Neural cell (in vitro differentiated cells): ENCODE measurements at regions not wholly inside any gene's neighbourhood (a gene's known extent, or its start where the extent isn't known, plus 50 kb on each side); places are given as distances from the start of the nearest gene placed in this dataset.

Experiments
- H2AFZ ChIP-seq: fragments of 200-600, 300-800 bp; sonication (generic), shearing (Covaris generic); 2 replicates; pipeline ENCODE4 v1.6.0; 2014; ENCODE audit warnings: low read depth, mild to moderate bottlenecking, antibody characterized with exemption, low read length, moderate library complexity
- H3F3A ChIP-seq: fragments of 200-600 bp; shearing (Covaris generic); 2 replicates; pipeline ENCODE4 v1.6.1; 2016; ENCODE audit warnings: mild to moderate bottlenecking, moderate library complexity, mixed read lengths, antibody characterized with exemption, low read length; ENCODE audit not compliant: insufficient read depth, poor library complexity, severe bottlenecking
- H3K27ac ChIP-seq: fragments of 200-600, 300-800 bp; sonication (generic), shearing (Covaris generic); 2 replicates; pipeline ENCODE4 v1.5.1; 2014; ENCODE audit warnings: mild to moderate bottlenecking, low read length, moderate library complexity
- H3K27me3 ChIP-seq: fragments of 300-800, 200-600 bp; sonication (generic), shearing (Covaris generic); 2 replicates; pipeline ENCODE4 v1.6.0; 2014; ENCODE audit warnings: mild to moderate bottlenecking, low read depth, low read length, moderate library complexity; ENCODE audit not compliant: insufficient read depth
- H3K36me3 ChIP-seq: fragments of 300-800, 200-600 bp; sonication (generic), shearing (Covaris generic); 2 replicates; pipeline ENCODE4 v1.5.1; 2014; ENCODE audit warnings: mild to moderate bottlenecking, antibody characterized with exemption, low read length, moderate library complexity; ENCODE audit not compliant: insufficient read depth
- H3K4me2 ChIP-seq: fragments of 300-800, 200-600 bp; sonication (generic), shearing (Covaris generic); 2 replicates; pipeline ENCODE4 v1.6.0; 2014; ENCODE audit warnings: mild to moderate bottlenecking, low read length
- H3K4me3 ChIP-seq: fragments of 300-800, 200-600 bp; sonication (generic), shearing (Covaris generic); 2 replicates; pipeline ENCODE4 v1.5.1; 2014; ENCODE audit warnings: mild to moderate bottlenecking, low read length, moderate library complexity
- H3K79me2 ChIP-seq: fragments of 200-600 bp; shearing (Covaris generic); replicated peaks from 2 replicates; pipeline ENCODE4 v1.6.0; 2014; ENCODE audit warnings: mild to moderate bottlenecking, low read length, moderate library complexity; ENCODE audit not compliant: insufficient read depth
- H3K9ac ChIP-seq: fragments of 300-800, 200-600 bp; sonication (generic), shearing (Covaris generic); 2 replicates; pipeline ENCODE4 v1.6.1; 2016; ENCODE audit warnings: mild to moderate bottlenecking, low read length, mixed read lengths
- H3K9me2 ChIP-seq: fragments of 200-600 bp; shearing (Covaris generic); 2 replicates; pipeline ENCODE4 v1.6.1; 2016; ENCODE audit warnings: mild to moderate bottlenecking, low read length, mixed read lengths; ENCODE audit not compliant: insufficient read depth
- H3K9me3 ChIP-seq: fragments of 200-600, 300-800 bp; sonication (generic), shearing (Covaris generic); 2 replicates; pipeline ENCODE4 v1.6.1; 2016; ENCODE audit warnings: mild to moderate bottlenecking, mixed run types, low read length, moderate library complexity, mixed read lengths
- H4K20me1 ChIP-seq: fragments of 200-600 bp; shearing (Covaris generic); 2 replicates; pipeline ENCODE4 v1.6.1; 2016; ENCODE audit warnings: mild to moderate bottlenecking, mixed run types; ENCODE audit not compliant: insufficient read depth
- CTCF ChIP-seq: fragments of 450-650 bp; IDR thresholded peaks from 2 replicates; pipeline ENCODE4 v1.5.1; 2014; ENCODE audit warnings: antibody characterized with exemption, mild to moderate bottlenecking, moderate library complexity; ENCODE audit not compliant: poor library complexity, severe bottlenecking
- EP300 ChIP-seq: fragments of 450-650 bp; conservative IDR thresholded peaks from 2 replicates; pipeline ENCODE4 v1.6.1; 2014; ENCODE audit warnings: antibody characterized with exemption, mild to moderate bottlenecking, moderate library complexity; ENCODE audit not compliant: poor library complexity, severe bottlenecking
- EZH2 ChIP-seq: fragments of 200-600, 300-800 bp; shearing (Covaris generic), sonication (generic); IDR thresholded peaks from 2 replicates; pipeline ENCODE4 v1.6.1; 2014; ENCODE audit warnings: antibody characterized with exemption, low read length, borderline replicate concordance, mild to moderate bottlenecking; ENCODE audit not compliant: insufficient read depth, poor library complexity, severe bottlenecking
- MXI1 ChIP-seq: fragments of 450-650 bp; conservative IDR thresholded peaks from 2 replicates; pipeline ENCODE4 v1.6.1; 2014; ENCODE audit warnings: antibody characterized with exemption, mild to moderate bottlenecking; ENCODE audit not compliant: poor library complexity, severe bottlenecking
- POLR2AphosphoS5 ChIP-seq: IDR thresholded peaks from 2 replicates; pipeline ENCODE4 v1.6.1; 2012
- RAD21 ChIP-seq: fragments of 450-650 bp; conservative IDR thresholded peaks from 2 replicates; pipeline ENCODE4 v1.6.1; 2014; ENCODE audit warnings: antibody characterized with exemption, mild to moderate bottlenecking, moderate library complexity
- REST ChIP-seq: IDR thresholded peaks from 2 replicates; pipeline ENCODE4 v1.6.1; 2012; ENCODE audit warnings: borderline replicate concordance
- SMC3 ChIP-seq: fragments of 450-650 bp; conservative IDR thresholded peaks from 2 replicates; pipeline ENCODE4 v1.6.1; 2014; ENCODE audit warnings: antibody characterized with exemption, mild to moderate bottlenecking, moderate library complexity; ENCODE audit not compliant: poor library complexity
- TAF1 ChIP-seq: IDR thresholded peaks from 2 replicates; pipeline ENCODE4 v1.6.1; 2012; ENCODE audit warnings: low read depth

- Histone ChIP-seq H3K27me3 (no peaks in the 10 kb centered on the region), H3K9me2 (no peaks in the 10 kb centered on the region), H3K4me2 (no peak overlapping the region), H3K79me2 (no peaks in the 10 kb centered on the region), H3K9ac (no peak overlapping the region), H2AFZ (no peak overlapping the region), H4K20me1 (no peaks in the 10 kb centered on the region), H3K4me3 (no peak overlapping the region), H3K27ac (no peak overlapping the region), H3K9me3 (no peaks in the 10 kb centered on the region), H3F3A (no peaks in the 10 kb centered on the region), H3K36me3 (no peaks in the 10 kb centered on the region)
- TF ChIP-seq TAF1 = no peak
- no peak for TF ChIP-seq EP300
- no peak for TF ChIP-seq SMC3
- no peak for TF ChIP-seq MXI1
- no peak for TF ChIP-seq CTCF
- no peak for TF ChIP-seq REST
- no peak for TF ChIP-seq RAD21
- TF ChIP-seq EZH2 = no peak
Observed at GRCh38 chr11:10937385-10937771, 79.5 kb upstream of the ZBED5 start.

GRCh38 chr11:10936626-10937384 is 79.0 kb upstream of the ZBED5 start:
- Histone ChIP-seq H3K79me2 (no peaks in the 10 kb centered on the region), H3K36me3 (no peaks in the 10 kb centered on the region), H3K4me2 (no peak overlapping the region), H3F3A (no peaks in the 10 kb centered on the region), H3K4me3 (no peak overlapping the region), H3K9me2 (no peaks in the 10 kb centered on the region), H3K9ac (no peak overlapping the region), H3K27me3 (no peaks in the 10 kb centered on the region), H4K20me1 (no peaks in the 10 kb centered on the region), H3K9me3 (no peaks in the 10 kb centered on the region), H2AFZ (no peak overlapping the region), H3K27ac (no peak overlapping the region)
- no peak for TF ChIP-seq TAF1
- no peak for TF ChIP-seq POLR2AphosphoS5
- no peak for TF ChIP-seq EZH2
- no peak for TF ChIP-seq CTCF
- no peak for TF ChIP-seq RAD21
- TF ChIP-seq SMC3 = no peak
- no peak for TF ChIP-seq EP300
- no peak for TF ChIP-seq REST
- no peak for TF ChIP-seq MXI1
